HG03135 (cell line): ENCODE measurements at regions not wholly inside any gene's neighbourhood (a gene's known extent, or its start where the extent isn't known, plus 50 kb on each side); places are given as distances from the start of the nearest gene placed in this dataset.
"Not testable (repeated sequence)": the region's sequence is repeated elsewhere in the genome, so short reads cannot be mapped to it uniquely, and the experiment has no call there.

Source experiments
- ATAC-seq: cut with Tn5 transposase; IDR thresholded peaks from one replicate; pipeline ENCODE4 v1.9.1; 2021; ENCODE audit warnings: mild to moderate bottlenecking, moderate library complexity; ENCODE audit not compliant: unreplicated experiment

- no peak for ATAC-seq
Measured at GRCh38 chr15:88994286-88994685, 81.1 kb upstream of the MFGE8 start.

- no peak for ATAC-seq
Measured at GRCh38 chr15:88995449-88995848, 82.3 kb upstream of the MFGE8 start.

DNA sequence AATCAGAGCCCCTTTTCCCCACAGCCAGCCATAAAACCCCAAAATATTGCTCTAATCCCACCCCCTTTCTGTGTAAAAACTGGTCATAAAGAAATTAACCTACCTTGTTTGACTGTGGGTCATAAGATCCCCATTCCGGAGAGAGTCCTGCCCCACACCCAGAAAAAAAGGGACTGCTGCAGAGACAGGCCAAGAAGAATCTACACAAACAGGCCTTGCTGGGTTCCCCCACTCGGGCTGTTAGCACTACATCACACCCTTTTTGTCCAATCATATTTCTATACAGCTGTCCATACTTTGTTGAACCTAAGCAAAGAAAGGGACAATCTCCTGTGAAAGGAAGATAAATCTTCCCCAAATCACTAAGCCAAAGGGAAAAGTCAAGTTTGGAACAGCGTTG is 84.4 kb upstream of the MFGE8 start:
- no peak for ATAC-seq

- no peak for ATAC-seq
Measured at GRCh38 chr15:88998980-88999713, 86.0 kb upstream of the MFGE8 start.

- ATAC-seq = not testable (repeated sequence)
Measured at GRCh38 chr15:89001708-89002275, 86.5 kb upstream of the ABHD2 start.

- ATAC-seq = peak; percentile 68
Measured at GRCh38 chr15:89002281-89002761, 85.9 kb upstream of the ABHD2 start.

DNA sequence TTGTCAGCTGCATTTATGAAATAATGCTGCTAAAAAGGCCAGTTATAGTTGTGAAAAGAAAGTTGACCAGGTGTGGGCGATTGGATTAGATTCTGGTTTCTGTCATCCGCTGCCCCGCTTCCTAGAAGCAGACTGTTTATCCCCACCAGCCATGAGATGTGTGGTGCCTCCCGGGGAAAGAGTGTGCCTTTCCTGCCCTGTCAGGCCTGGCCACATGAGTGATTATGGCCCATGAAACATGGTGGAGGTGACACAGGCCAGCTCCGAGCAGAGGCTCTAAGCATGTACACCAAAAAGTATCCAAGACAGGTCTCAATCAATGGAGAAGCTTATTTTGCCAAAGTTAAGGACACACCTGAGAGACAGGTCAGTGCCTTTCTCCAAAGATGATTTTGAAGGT is 85.4 kb upstream of the ABHD2 start:
- ATAC-seq = no peak

- no peak for ATAC-seq
Measured at GRCh38 chr15:89003865-89004725, 84.2 kb upstream of the ABHD2 start.

- no peak for ATAC-seq
Measured at GRCh38 chr15:89004726-89005030, 83.6 kb upstream of the ABHD2 start.

DNA sequence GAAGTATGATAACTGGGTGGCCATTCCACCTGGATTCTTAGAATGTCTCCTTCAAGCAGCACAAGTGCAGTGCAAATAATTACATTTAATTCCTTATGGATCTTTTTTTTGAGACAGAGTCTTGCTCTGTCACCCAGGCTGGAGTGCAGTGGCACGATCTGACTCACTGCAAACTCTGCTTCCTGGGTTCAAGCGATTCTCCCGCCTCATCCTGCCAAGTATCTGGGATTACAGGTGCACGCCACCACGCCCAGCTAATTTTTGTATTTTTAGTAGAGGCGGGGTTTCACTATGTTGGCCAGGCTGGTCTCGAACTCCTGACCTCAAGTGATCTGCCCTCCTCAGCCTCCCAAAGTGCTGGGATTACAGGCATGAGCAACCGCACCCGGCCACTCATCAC is 80.7 kb upstream of the ABHD2 start:
- ATAC-seq = not testable (repeated sequence)

GRCh38 chr15:89007989-89008388 is 80.3 kb upstream of the ABHD2 start:
- ATAC-seq = no peak

DNA sequence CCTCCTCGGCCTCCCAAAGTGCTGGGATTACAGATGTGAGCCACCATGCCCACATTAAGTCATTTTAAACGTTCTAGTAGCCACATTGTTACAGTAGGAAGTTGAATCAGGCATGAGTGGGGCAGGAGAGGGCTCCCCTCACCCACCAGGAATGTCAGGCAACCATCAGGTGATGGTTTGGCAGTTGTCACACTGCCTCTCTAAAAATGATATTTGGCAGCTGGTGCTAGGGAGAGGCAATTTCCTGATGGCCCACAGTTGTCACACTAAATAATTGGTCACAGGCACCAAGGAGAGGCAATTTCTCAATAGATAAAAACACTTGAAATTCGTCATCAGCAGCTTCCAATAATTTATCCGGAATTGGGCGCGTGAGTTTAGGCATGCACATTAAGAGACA is 79.2 kb upstream of the ABHD2 start:
- no peak for ATAC-seq

GRCh38 chr15:89015412-89016097 is 72.7 kb upstream of the ABHD2 start:
- ATAC-seq = no peak

DNA sequence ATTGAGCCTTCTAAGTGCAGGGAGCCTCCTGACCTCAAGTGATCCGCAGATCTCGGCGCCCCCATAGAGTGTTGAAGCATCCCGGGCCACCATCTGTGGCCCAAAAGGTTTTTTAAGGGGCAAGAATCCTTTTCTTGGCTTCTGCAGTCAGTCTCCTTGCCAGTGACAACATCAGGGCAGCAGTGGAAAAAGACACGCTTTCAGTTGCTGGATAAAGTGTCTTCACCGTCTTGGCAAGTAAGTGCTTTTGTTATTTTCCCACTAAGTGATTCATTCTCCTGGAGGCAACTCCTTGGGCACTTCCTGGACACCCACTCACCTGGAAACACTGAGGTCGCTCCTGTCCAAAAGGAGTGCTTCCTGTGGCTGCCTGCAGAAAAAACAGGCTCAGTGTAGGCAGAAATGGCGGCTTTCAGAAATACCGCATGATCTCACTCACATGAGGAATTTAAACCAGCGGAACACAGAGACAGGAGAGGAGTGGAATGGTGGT is 71.7 kb upstream of the ABHD2 start:
- no peak for ATAC-seq

- peak; percentile 67 for ATAC-seq
Measured at GRCh38 chr15:89017370-89018066, 70.7 kb upstream of the ABHD2 start.

DNA sequence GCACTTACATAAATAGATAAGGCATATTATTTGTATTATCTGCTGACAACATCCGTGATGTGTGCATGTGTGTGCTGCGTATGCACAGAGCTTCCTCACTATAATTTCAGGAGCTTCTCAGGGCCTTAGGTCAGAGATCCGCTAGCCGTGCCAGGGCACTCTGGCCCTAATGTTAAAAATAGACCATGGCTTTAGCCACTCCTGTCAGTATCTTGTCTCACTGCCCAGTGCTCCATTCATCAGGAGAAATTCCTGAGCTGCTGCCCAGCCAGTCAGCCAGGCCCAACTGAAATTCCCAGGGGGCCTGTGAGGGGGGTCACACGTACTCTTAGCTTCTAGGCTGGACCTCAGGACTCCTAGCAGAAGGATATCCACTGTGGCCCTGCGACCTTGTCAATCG is 70.0 kb upstream of the ABHD2 start:
- no peak for ATAC-seq

DNA sequence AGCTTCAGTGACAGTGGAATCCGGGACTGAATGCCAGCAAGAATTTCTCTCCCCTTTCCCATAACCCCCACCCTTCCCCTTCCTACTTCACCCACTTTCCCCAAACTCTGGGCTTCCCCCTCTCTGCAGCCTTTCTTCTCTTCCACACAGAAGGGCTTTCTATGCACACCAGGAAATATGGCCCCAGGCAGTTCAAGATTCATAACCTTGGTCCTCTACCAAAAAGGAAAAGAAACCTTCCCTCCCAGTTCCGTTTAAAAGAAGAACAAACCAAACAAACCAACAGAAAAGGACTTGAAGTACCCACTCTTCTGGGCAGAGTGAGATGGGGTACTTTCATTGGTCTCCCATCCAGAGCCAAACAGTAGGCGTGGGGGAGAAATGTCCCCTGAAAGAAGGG is 68.8 kb upstream of the ABHD2 start:
- ATAC-seq = no peak

- ATAC-seq = no peak
Measured at GRCh38 chr15:89021224-89021623, 67.0 kb upstream of the ABHD2 start.

DNA sequence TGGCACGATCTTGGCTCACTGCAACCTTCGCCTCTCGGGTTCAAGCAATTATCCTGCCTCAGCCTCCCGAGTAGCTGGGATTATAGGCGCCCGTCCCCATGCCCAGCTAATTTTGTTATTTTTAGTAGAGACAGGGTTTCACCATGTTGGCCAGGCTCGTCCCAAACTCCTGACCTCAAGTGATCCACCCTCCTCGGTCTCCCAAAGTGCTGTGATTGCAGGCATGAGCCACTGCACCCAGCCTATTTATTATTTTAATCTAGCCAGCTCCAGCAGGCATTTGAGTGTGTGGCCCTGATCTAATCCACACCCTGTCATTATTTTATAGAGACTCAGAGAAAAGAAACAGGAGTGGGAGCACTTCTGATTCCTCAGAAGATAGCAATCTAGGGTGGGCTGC is 66.4 kb upstream of the ABHD2 start:
- ATAC-seq = not testable (repeated sequence)

- no peak for ATAC-seq
Measured at GRCh38 chr15:89023311-89023961, 64.8 kb upstream of the ABHD2 start.
